RWPE2 (cell line): ENCODE measurements at regions not wholly inside any gene's neighbourhood (a gene's known extent, or its start where the extent isn't known, plus 50 kb on each side); places are given as distances from the start of the nearest gene placed in this dataset.

Source experiments
- ATAC-seq: fragments of 200-7000 bp; cut with Tn5 transposase; 3 replicates; pipeline ENCODE4 v1.9.1; 2021; ENCODE audit warnings: low read depth
- DNase-seq: peaks from one replicate; pipeline ENCODE4 v3.0.0-alpha.2; 2020; ENCODE audit warnings: low spot score
- H3K27ac ChIP-seq: fragments of 450-650 bp; 2 replicates; pipeline ENCODE4 v1.5.1; 2017; ENCODE audit warnings: mild to moderate bottlenecking; ENCODE audit not compliant: poor library complexity, severe bottlenecking
- H3K27me3 ChIP-seq: fragments of 250-450 bp; sonication (Bioruptor Pico); 2 replicates; pipeline ENCODE4 v1.5.1; 2021; ENCODE audit warnings: mild to moderate bottlenecking, moderate library complexity; ENCODE audit not compliant: insufficient read depth, poor library complexity, severe bottlenecking
- H3K36me3 ChIP-seq: fragments of 250-450 bp; sonication (Bioruptor Pico); 2 replicates; pipeline ENCODE4 v1.5.1; 2020; ENCODE audit warnings: low read depth, mild to moderate bottlenecking, moderate library complexity
- H3K4me1 ChIP-seq: fragments of 250-450 bp; sonication (Bioruptor Pico); 2 replicates; pipeline ENCODE4 v1.5.1; 2021; ENCODE audit warnings: mild to moderate bottlenecking, moderate library complexity; ENCODE audit not compliant: insufficient read depth, poor library complexity, severe bottlenecking
- H3K4me3 ChIP-seq: fragments of 250-450 bp; sonication (Bioruptor Pico); 2 replicates; pipeline ENCODE4 v1.5.1; 2021; ENCODE audit warnings: mild to moderate bottlenecking, moderate library complexity; ENCODE audit not compliant: severe bottlenecking
- H3K9me3 ChIP-seq: fragments of 250-450 bp; sonication (Bioruptor Pico); 2 replicates; pipeline ENCODE4 v1.5.1; 2021; ENCODE audit warnings: mild to moderate bottlenecking, moderate library complexity; ENCODE audit not compliant: severe bottlenecking
- TF ChIP-seq, protein P1 (sequence below): fragments of 450-650 bp; IDR thresholded peaks from one replicate; pipeline ENCODE4 v1.5.1; 2017; ENCODE audit warnings: mild to moderate bottlenecking, moderate library complexity; ENCODE audit not compliant: poor library complexity, severe bottlenecking

DNA sequence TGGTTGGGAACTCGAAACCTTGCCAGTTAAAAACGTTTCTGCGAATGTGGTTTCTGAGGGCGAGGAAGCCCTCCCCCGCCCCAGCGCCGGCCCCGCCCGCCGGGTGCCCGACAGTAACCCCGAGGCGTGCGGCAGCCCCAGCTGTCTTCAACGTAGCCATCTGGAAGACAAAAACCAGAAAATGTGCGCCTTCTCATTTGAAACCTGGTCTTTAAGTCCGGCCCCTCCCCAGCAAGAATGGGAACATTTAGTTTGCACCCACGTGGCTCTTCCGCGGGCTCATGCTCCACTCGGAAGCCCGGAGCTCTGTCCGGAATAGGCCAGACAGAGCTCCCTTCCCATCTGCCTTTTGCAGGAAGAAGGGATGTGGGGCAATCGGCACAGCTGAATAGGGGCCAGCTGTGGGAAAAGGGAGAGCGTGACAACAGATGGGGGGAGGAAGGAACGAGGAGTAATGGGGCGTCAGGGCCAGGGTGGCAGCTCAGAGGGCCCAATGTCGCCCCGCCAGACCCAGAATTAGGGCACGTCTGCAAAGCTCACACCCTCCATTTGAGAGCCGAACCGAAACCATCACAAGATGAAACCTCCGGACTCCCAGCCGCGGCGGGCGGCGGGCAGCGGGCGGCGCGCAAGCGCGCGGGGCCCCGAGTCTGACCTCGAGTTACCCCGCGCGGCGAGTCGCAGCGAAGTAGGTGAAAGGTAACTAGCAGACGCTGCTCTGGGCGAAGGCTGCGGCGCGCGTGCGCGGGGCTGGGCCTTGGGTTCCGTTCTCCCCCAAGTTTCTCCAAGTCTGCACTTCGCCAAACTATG, 63.4 kb upstream of the ABCA1 start:
- Histone ChIP-seq H3K4me1 (peaks cover 6% of the 10 kb centered on the region), H3K4me3 (peak overlapping the region; percentile 44), H3K9me3 (no peaks in the 10 kb centered on the region), H3K36me3 (no peaks in the 10 kb centered on the region), H3K27me3 (no peaks in the 10 kb centered on the region), H3K27ac (peak overlapping the region; percentile 54)
- DNase-seq, result peak; percentile 76
- TF ChIP-seq, protein P1, sequence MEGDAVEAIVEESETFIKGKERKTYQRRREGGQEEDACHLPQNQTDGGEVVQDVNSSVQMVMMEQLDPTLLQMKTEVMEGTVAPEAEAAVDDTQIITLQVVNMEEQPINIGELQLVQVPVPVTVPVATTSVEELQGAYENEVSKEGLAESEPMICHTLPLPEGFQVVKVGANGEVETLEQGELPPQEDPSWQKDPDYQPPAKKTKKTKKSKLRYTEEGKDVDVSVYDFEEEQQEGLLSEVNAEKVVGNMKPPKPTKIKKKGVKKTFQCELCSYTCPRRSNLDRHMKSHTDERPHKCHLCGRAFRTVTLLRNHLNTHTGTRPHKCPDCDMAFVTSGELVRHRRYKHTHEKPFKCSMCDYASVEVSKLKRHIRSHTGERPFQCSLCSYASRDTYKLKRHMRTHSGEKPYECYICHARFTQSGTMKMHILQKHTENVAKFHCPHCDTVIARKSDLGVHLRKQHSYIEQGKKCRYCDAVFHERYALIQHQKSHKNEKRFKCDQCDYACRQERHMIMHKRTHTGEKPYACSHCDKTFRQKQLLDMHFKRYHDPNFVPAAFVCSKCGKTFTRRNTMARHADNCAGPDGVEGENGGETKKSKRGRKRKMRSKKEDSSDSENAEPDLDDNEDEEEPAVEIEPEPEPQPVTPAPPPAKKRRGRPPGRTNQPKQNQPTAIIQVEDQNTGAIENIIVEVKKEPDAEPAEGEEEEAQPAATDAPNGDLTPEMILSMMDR, result no peak
- ATAC-seq, result peak; percentile 75

- H3K4me3 ChIP-seq, result no peak overlapping the region
- H3K9me3 ChIP-seq, result no peaks in the 10 kb centered on the region
- no peak overlapping the region for H3K27ac ChIP-seq
- ATAC-seq (no peak), DNase-seq (no peak)
- H3K4me1 ChIP-seq, result peaks cover 6% of the 10 kb centered on the region
- TF ChIP-seq, protein P1, result no peak
- H3K36me3 ChIP-seq, result no peaks in the 10 kb centered on the region
- H3K27me3 ChIP-seq, result no peaks in the 10 kb centered on the region
These were observed 64.7 kb upstream of the ABCA1 start for GRCh38 chr9:104992659-104993058.

GRCh38 chr9:104993291-104993963, 65.5 kb upstream of the ABCA1 start:
- peaks cover 6% of the 10 kb centered on the region for H3K4me1 ChIP-seq
- H3K27me3 ChIP-seq, result no peaks in the 10 kb centered on the region
- DNase-seq, result no peak
- H3K4me3 ChIP-seq, result no peak overlapping the region
- no peaks in the 10 kb centered on the region for H3K36me3 ChIP-seq
- TF ChIP-seq, protein P1, result no peak
- no peak for ATAC-seq
- H3K9me3 ChIP-seq, result no peaks in the 10 kb centered on the region
- no peak overlapping the region for H3K27ac ChIP-seq

DNA sequence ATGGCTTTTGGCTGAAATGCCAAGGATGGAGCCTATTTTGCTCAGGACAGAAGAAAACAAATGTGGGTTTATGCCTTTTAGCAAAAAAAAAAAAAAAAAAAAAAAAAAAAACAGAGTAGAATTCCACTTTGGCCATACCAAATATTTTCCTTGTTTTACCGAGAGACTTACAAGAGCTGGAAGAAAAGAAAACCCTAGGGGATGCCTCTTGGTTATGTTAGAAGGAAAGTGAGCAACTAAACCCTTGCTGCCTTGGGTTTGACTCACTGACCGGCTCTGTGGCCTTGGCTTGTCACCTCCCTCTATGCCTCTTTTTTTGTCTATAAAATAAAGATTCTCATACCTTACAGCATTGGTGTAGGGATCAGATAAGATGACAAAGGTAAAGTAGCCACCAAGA, 69.6 kb upstream of the ABCA1 start:
- no peaks in the 10 kb centered on the region for H3K4me1 ChIP-seq
- no peak overlapping the region for H3K27ac ChIP-seq

More for the DNA sequence above, 69.6 kb upstream of the ABCA1 start:
- Histone ChIP-seq H3K27me3 (no peaks in the 10 kb centered on the region), H3K4me3 (no peak overlapping the region), H3K9me3 (no peaks in the 10 kb centered on the region), H3K36me3 (no peaks in the 10 kb centered on the region)
- no peak for DNase-seq
- no peak for ATAC-seq
- TF ChIP-seq, protein P1, result no peak
